ENCODE measurements at regions not wholly inside any gene's neighbourhood (a gene's known extent, or its start where the extent isn't known, plus 50 kb on each side); places are given as distances from the start of the nearest gene placed in this dataset.

DNA sequence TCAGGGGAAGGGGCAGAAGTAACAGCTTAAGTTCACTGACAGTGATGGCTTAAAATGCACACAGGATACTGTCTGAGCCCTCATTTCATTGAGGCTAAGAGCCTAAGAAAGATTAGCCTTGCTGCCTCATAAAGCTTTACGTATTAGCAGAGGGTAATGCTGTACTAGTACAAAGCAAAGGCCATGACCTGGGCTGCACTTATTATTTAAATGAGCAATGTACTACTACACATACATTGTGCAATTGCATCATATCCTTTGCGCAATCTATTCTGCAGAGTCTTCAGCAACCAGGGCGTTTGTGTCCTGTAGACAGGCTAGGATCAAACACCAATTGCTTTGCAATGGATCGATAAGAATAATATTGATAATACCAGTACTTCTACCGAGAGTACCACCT lies 221.8 kb downstream of the TPRG1 start:
- WGBS, 5 donors, result 69 to 83% (median 72%) methylated on average over 5 of the region's 5 CpGs
- Histone ChIP-seq H3K36me3 (no peaks in the 10 kb centered on the region), H3K27me3 (replicated peaks in 1 of 7) (no peaks in the 10 kb centered on the region), H3K9me3 (no peaks in the 10 kb centered on the region), H3K27ac (no peak overlapping the region), H3K4me3 (no peak overlapping the region), H3K4me1 (peaks cover 0 to 7% (median 0%) of the 10 kb centered on the region in 6 donors)
- DNase-seq, result no peak
- TF ChIP-seq POLR2A (IDR thresholded peaks at IDR 0.05) (no peak), POLR2AphosphoS5 (IDR thresholded peaks at IDR 0.05) (no peak)
- TF ChIP-seq, protein P1, sequence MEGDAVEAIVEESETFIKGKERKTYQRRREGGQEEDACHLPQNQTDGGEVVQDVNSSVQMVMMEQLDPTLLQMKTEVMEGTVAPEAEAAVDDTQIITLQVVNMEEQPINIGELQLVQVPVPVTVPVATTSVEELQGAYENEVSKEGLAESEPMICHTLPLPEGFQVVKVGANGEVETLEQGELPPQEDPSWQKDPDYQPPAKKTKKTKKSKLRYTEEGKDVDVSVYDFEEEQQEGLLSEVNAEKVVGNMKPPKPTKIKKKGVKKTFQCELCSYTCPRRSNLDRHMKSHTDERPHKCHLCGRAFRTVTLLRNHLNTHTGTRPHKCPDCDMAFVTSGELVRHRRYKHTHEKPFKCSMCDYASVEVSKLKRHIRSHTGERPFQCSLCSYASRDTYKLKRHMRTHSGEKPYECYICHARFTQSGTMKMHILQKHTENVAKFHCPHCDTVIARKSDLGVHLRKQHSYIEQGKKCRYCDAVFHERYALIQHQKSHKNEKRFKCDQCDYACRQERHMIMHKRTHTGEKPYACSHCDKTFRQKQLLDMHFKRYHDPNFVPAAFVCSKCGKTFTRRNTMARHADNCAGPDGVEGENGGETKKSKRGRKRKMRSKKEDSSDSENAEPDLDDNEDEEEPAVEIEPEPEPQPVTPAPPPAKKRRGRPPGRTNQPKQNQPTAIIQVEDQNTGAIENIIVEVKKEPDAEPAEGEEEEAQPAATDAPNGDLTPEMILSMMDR (IDR thresholded peaks at IDR 0.05 in 8 of 11, conservative IDR thresholded peaks at IDR 0.05 in 3 of 11), result no peak
- intact Hi-C loops (cut with DNase I; ENCODE audit: low total_unique reads), result no loop called here

DNA sequence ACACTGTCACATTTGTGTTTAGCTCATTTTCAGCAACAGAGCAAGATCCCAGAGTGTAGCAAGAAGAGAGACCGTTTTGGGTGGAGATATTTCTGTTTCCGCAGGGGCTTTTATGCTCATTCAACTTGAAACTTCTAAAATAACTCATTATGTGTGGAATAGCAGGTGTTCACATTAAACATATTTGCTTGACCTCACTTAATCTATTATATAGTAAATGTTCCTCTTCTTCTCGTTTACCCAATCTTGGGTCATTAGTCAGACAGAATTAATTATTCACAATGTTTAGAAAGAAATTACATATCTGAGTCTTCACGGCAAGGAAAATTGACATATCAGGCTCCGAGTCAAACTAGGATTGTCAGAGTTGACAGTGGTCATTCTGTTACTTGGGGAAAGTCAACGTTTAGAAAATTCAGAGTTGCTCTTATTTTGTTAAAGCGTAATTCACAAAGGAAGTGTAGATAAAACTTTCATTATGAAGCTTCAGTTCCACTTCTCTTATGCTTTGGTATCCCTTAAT lies 222.9 kb downstream of the TPRG1 start:
- Histone ChIP-seq H3K4me1 (peaks cover 0 to 7% (median 0%) of the 10 kb centered on the region in 6 donors), H3K27ac (no peak overlapping the region), H3K9me3 (no peaks in the 10 kb centered on the region), H3K27me3 (replicated peaks in 1 of 7) (no peaks in the 10 kb centered on the region), H3K4me3 (no peak overlapping the region), H3K36me3 (no peaks in the 10 kb centered on the region)
- WGBS, 5 donors, result 59 to 75% (median 65%) methylated on average over 7 of the region's 7 CpGs
- no peak for DNase-seq
- intact Hi-C loops (cut with DNase I; ENCODE audit: low total_unique reads), result no loop called here
- TF ChIP-seq POLR2AphosphoS5 (IDR thresholded peaks at IDR 0.05) (no peak), POLR2A (IDR thresholded peaks at IDR 0.05) (no peak)
- TF ChIP-seq, protein P1 (IDR thresholded peaks at IDR 0.05 in 8 of 11, conservative IDR thresholded peaks at IDR 0.05 in 3 of 11), result no peak

DNA sequence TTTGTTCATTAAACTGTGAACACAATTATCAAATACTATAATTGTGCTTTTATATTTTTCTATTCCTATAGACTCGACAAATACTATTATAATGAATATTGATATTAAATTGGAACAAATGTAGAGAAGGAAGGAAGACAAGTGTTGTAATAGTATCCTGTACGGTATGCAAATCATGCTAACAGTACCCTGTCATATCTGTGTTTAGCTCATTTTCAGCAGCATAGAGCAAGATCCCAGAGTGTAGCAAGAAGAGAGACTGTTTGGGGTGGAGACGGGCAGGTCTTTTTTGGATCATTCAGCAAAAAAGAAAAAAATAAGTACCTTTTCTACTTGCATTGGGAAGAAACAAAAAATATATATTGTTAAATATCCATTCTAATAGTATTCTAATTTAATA lies 224.1 kb downstream of the TPRG1 start:
- H3K4me1 ChIP-seq, result peaks cover 0 to 7% (median 0%) of the 10 kb centered on the region in 6 donors
- H3K36me3 ChIP-seq, result no peaks in the 10 kb centered on the region
- 63 to 85% (median 72%) methylated on average over 3 of the region's 3 CpGs for WGBS, 5 donors
- intact Hi-C loops (cut with DNase I; ENCODE audit: low total_unique reads), result no loop called here
- no peak overlapping the region for H3K4me3 ChIP-seq
- no peaks in the 10 kb centered on the region for H3K9me3 ChIP-seq
- no peaks in the 10 kb centered on the region for H3K27me3 ChIP-seq (replicated peaks in 1 of 7)
- H3K27ac ChIP-seq, result no peak overlapping the region
- no peak for TF ChIP-seq POLR2A (IDR thresholded peaks at IDR 0.05)
- TF ChIP-seq POLR2AphosphoS5 (IDR thresholded peaks at IDR 0.05), result no peak
- TF ChIP-seq, protein P1 (IDR thresholded peaks at IDR 0.05 in 8 of 11, conservative IDR thresholded peaks at IDR 0.05 in 3 of 11), result no peak
- no peak for DNase-seq

DNA sequence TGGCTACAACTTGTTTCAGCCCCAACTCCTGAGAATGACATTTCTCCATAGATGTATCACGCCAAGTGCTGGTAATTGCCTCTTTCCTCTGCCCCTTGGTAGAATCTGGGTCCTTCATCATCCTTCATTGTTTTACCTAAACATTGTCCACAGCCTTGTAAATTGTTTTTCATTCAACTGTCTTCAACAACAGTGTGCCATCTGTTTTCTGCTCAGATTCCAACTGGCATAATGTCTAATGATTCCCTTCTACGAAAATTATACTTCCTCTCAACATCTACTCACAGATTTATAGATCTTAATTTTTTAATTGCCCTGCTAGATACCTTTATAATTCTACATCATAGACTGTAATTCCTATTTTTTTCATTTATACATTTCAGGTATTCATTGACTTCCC lies 226.9 kb downstream of the TPRG1 start:
- Histone ChIP-seq H3K9me3 (no peaks in the 10 kb centered on the region), H3K27ac (no peak overlapping the region), H3K27me3 (replicated peaks in 1 of 7) (no peaks in the 10 kb centered on the region), H3K36me3 (no peaks in the 10 kb centered on the region), H3K4me3 (no peak overlapping the region), H3K4me1 (peaks cover 0 to 7% (median 0%) of the 10 kb centered on the region in 6 donors)
- 84 to 92% (median 89%) methylated on average over 2 of the region's 2 CpGs for WGBS, 5 donors
- no peak for DNase-seq
- TF ChIP-seq, protein P1 (IDR thresholded peaks at IDR 0.05 in 8 of 11, conservative IDR thresholded peaks at IDR 0.05 in 3 of 11), result no peak
- TF ChIP-seq POLR2AphosphoS5 (IDR thresholded peaks at IDR 0.05), result no peak
- TF ChIP-seq POLR2A (IDR thresholded peaks at IDR 0.05), result no peak
- intact Hi-C loops (cut with DNase I; ENCODE audit: low total_unique reads), result no loop called here
